HCT116 (cell line): ENCODE measurements at regions not wholly inside any gene's neighbourhood (a gene's known extent, or its start where the extent isn't known, plus 50 kb on each side); places are given as distances from the start of the nearest gene placed in this dataset.

Experiments used
- ATAC-seq: fragments of 200-7000 bp; cut with Tn5 transposase; 2 replicates; pipeline ENCODE4 v1.9.1; 2020; ENCODE audit warnings: mild to moderate bottlenecking, moderate library complexity
- BruUV-seq: library from RNA; stranded (reverse); fragments of 400-500 nt; replicated peaks from 2 replicates; lab custom pipeline; 2021; lab: Mats Ljungman, UMichigan
- CTCF ChIA-PET: fragments of 300-600 bp; sonication (Branson Sonifier 250); formaldehyde crosslinking; loops from one replicate; lab custom pipeline; 2021; ENCODE audit warnings: antibody characterized with exemption; lab: Charles Lee
- POLR2A ChIA-PET: fragments of 300-600, 350-600 bp; sonication (Branson Sonifier 250); formaldehyde crosslinking; loops from one replicate; lab custom pipeline; 2021; ENCODE audit warnings: antibody characterized with exemption; lab: Charles Lee
- RAD21 ChIA-PET, 2 experiments: fragments of 300-600 bp; sonication (Branson Sonifier 250); formaldehyde crosslinking; loops; one replicate each; lab custom pipeline; 2023; ENCODE audit warnings: low total read pairs in 2 of 2; ENCODE audit not compliant: uncharacterized antibody in 2 of 2, unreplicated experiment in 2 of 2, low non-redundant PET in 1 of 2; lab: Charles Lee
- DNase-seq: peaks from one replicate; pipeline ENCODE4 v3.0.0-alpha.2; 2010; ENCODE audit warnings: low read depth, low spot score
- H2AFZ ChIP-seq: fragments of 200-600 bp; shearing (Covaris generic), sonication (generic); 2 replicates; pipeline ENCODE4 v1.6.1; 2017; ENCODE audit warnings: low read depth, mixed run types, mixed read lengths, antibody characterized with exemption, low read length; ENCODE audit not compliant: poor library complexity, severe bottlenecking
- H3K27ac ChIP-seq: 2 replicates; pipeline ENCODE4 v1.5.1; 2012; ENCODE audit warnings: low read depth, low read length
- H3K27me3 ChIP-seq: fragments of 200-600 bp; sonication (generic); 2 replicates; pipeline ENCODE4 v1.6.1; 2016; ENCODE audit warnings: mixed run types, low read length, mixed read lengths; ENCODE audit not compliant: insufficient read depth
- H3K36me3 ChIP-seq, 2 experiments: fragments of 200-500 bp in 1 of 2; fragments of 200-600 bp in 1 of 2; sonication (Bioruptor generic) in 1 of 2; sonication (generic) in 1 of 2; 2 replicates each; pipeline versions ENCODE4 v1.5.1 to v1.6.1; 2014 to 2016; ENCODE audit warnings: low read length in 2 of 2, inconsistent platforms in 1 of 2, mixed read lengths in 1 of 2, mixed run types in 1 of 2; ENCODE audit not compliant: insufficient read depth in 2 of 2, control insufficient read depth in 1 of 2
- H3K4me1 ChIP-seq, 2 experiments: fragments of 200-600 bp in 1 of 2; sonication (generic) in 1 of 2; 2 replicates each; pipeline versions ENCODE4 v1.5.1 to v1.6.1; 2012 to 2017; ENCODE audit warnings: low read length in 2 of 2, inconsistent platforms in 1 of 2, mild to moderate bottlenecking in 1 of 2, mixed read lengths in 1 of 2, mixed run types in 1 of 2, moderate library complexity in 1 of 2; ENCODE audit not compliant: insufficient read depth in 2 of 2, control insufficient read depth in 1 of 2
- H3K4me2 ChIP-seq: fragments of 200-600 bp; sonication (generic); 2 replicates; pipeline ENCODE4 v1.6.1; 2017; ENCODE audit warnings: mixed run types, low read length, mixed read lengths
- H3K4me3 ChIP-seq, 2 experiments: fragments of 200-600 bp in 1 of 2; sonication (generic) in 1 of 2; replicated peaks in 1 of 2; 2 replicates each; pipeline ENCODE4 v1.5.1; 2011 to 2016; ENCODE audit warnings: low read length in 2 of 2, control low read depth in 1 of 2, low read depth in 1 of 2, mild to moderate bottlenecking in 1 of 2, mixed read lengths in 1 of 2, mixed run types in 1 of 2
- H3K79me2 ChIP-seq: fragments of 200-600 bp; sonication (generic); 2 replicates; pipeline ENCODE4 v1.6.1; 2017; ENCODE audit warnings: mild to moderate bottlenecking, mixed run types, low read length, moderate library complexity, mixed read lengths; ENCODE audit not compliant: insufficient read depth
- H3K9ac ChIP-seq: fragments of 200-600 bp; sonication (generic); 2 replicates; pipeline ENCODE4 v1.6.1; 2016; ENCODE audit warnings: low read length, mixed read lengths
- H3K9me2 ChIP-seq: fragments of 200-600 bp; sonication (generic), shearing (Covaris generic); 2 replicates; pipeline ENCODE4 v1.6.1; 2017; ENCODE audit warnings: mixed run types, mild to moderate bottlenecking, moderate library complexity; ENCODE audit not compliant: insufficient read depth
- H3K9me3 ChIP-seq, 2 experiments: fragments of 200-500 bp in 1 of 2; fragments of 200-600 bp in 1 of 2; sonication (Bioruptor generic) in 1 of 2; sonication (generic) in 1 of 2; 2 replicates each; pipeline ENCODE4 v1.6.1; 2014 to 2017; ENCODE audit warnings: low read length in 2 of 2, mixed read lengths in 2 of 2, inconsistent platforms in 1 of 2, low read depth in 1 of 2, mild to moderate bottlenecking in 1 of 2, mixed run types in 1 of 2, moderate library complexity in 1 of 2; ENCODE audit not compliant: control insufficient read depth in 1 of 2, insufficient read depth in 1 of 2
- H4K20me1 ChIP-seq: fragments of 200-600 bp; sonication (generic), shearing (Covaris generic); 2 replicates; pipeline ENCODE4 v1.6.1; 2017; ENCODE audit warnings: mixed run types, mild to moderate bottlenecking, moderate library complexity; ENCODE audit not compliant: insufficient read depth
- ATF3 ChIP-seq: IDR thresholded peaks from 2 replicates; pipeline ENCODE4 v1.6.1; 2012
- CBX3 ChIP-seq: IDR thresholded peaks from 2 replicates; pipeline ENCODE4 v1.6.1; 2012; ENCODE audit warnings: low read depth
- CEBPB ChIP-seq: IDR thresholded peaks from 2 replicates; pipeline ENCODE4 v1.6.1; 2012; ENCODE audit warnings: low read depth
- CTCF ChIP-seq, 3 experiments: fragments of 200-600 bp in 1 of 3; sonication (generic) in 1 of 3; IDR thresholded peaks in 2 of 3; conservative IDR thresholded peaks in 1 of 3; 2 replicates each; pipeline ENCODE4 v1.5.1; 2012 to 2017; ENCODE audit warnings: low read depth in 2 of 3, low read length in 2 of 3, antibody characterized with exemption in 1 of 3, borderline replicate concordance in 1 of 3, control low read depth in 1 of 3, mild to moderate bottlenecking in 1 of 3, mixed read lengths in 1 of 3, mixed run types in 1 of 3, moderate library complexity in 1 of 3; ENCODE audit not compliant: insufficient read depth in 1 of 3
- ELF1 ChIP-seq: IDR thresholded peaks from 2 replicates; pipeline ENCODE4 v1.6.1; 2012; ENCODE audit warnings: low read depth, borderline replicate concordance
- EZH2 ChIP-seq: fragments of 200-600 bp; sonication (generic); IDR thresholded peaks from 2 replicates; pipeline ENCODE4 v1.6.1; 2017; ENCODE audit warnings: antibody characterized with exemption, mixed run types
- EZH2phosphoT487 ChIP-seq: fragments of 200-600 bp; IDR thresholded peaks from 2 replicates; pipeline ENCODE4 v1.6.1; 2018; ENCODE audit warnings: antibody characterized with exemption, borderline replicate concordance
- FOSL1 ChIP-seq: IDR thresholded peaks from 2 replicates; pipeline ENCODE4 v1.6.1; 2012; ENCODE audit warnings: low read depth
- JUND ChIP-seq: IDR thresholded peaks from 2 replicates; pipeline ENCODE4 v1.6.1; 2012
- MAX ChIP-seq: IDR thresholded peaks from 2 replicates; pipeline ENCODE4 v1.6.1; 2012
- POLR2A ChIP-seq: IDR thresholded peaks from 2 replicates; pipeline ENCODE4 v1.7.0; 2011; ENCODE audit warnings: borderline replicate concordance; ENCODE audit not compliant: insufficient read depth, insufficient read length; ENCODE audit errors: extremely low read depth
- RAD21 ChIP-seq: IDR thresholded peaks from 2 replicates; pipeline ENCODE4 v1.6.1; 2012; ENCODE audit warnings: low read depth, mild to moderate bottlenecking
- REST ChIP-seq: IDR thresholded peaks from 2 replicates; pipeline ENCODE4 v1.6.1; 2012; ENCODE audit warnings: low read depth
- SP1 ChIP-seq: IDR thresholded peaks from 2 replicates; pipeline ENCODE4 v1.6.1; 2012; ENCODE audit warnings: low read depth
- SRF ChIP-seq: IDR thresholded peaks from 2 replicates; pipeline ENCODE4 v1.6.1; 2012; ENCODE audit warnings: low read depth
- YY1 ChIP-seq: IDR thresholded peaks from 2 replicates; pipeline ENCODE4 v1.6.1; 2011; ENCODE audit warnings: low read length, low read depth, moderate library complexity, mild to moderate bottlenecking; ENCODE audit not compliant: insufficient replicate concordance; ENCODE audit errors: extremely low read depth
- ZBTB33 ChIP-seq: IDR thresholded peaks from 2 replicates; pipeline ENCODE4 v1.6.1; 2011; ENCODE audit warnings: mild to moderate bottlenecking, low read length, moderate library complexity; ENCODE audit not compliant: insufficient replicate concordance; ENCODE audit errors: extremely low read depth
- ZFX ChIP-seq: fragments of 450-650 bp; IDR thresholded peaks from 2 replicates; pipeline ENCODE4 v1.6.1; 2017
- ZNF274 ChIP-seq: fragments of 200-500 bp; sonication (Bioruptor generic); IDR thresholded peaks from 2 replicates; pipeline ENCODE4 v1.6.1; 2014; ENCODE audit warnings: mild to moderate bottlenecking, low read depth, low read length, inconsistent platforms
- intact Hi-C: fragments of 100-400 bp; cut with micrococcal nuclease; formaldehyde crosslinking; loops from 2 replicates; pipeline ENCODE4 v1.10.0; 2022

GRCh38 chr16:77588389-77588788 is 133.9 kb upstream of the NUDT7 start:
- no peaks in the 10 kb centered on the region for H3K9me2 ChIP-seq
- no peaks in the 10 kb centered on the region for H3K36me3 ChIP-seq
- intact Hi-C loops = no loop called here
- ChIA-PET RAD21 (no interaction called here), CTCF (no interaction called here), POLR2A (no interaction called here)
- no peak overlapping the region for H3K4me3 ChIP-seq
- no peak for DNase-seq
- no peak for TF ChIP-seq CTCF (IDR thresholded peaks at IDR 0.05 in 2 of 3, conservative IDR thresholded peaks at IDR 0.05 in 1 of 3; ENCODE audit: borderline replicate concordance in 1 of 3, insufficient read depth in 1 of 3, low read depth in 2 of 3, low read length in 2 of 3)
- TF ChIP-seq MAX = no peak
- TF ChIP-seq CEBPB = no peak
- TF ChIP-seq SRF = no peak
- TF ChIP-seq ATF3 = no peak
- no peak for TF ChIP-seq CBX3
- TF ChIP-seq EZH2phosphoT487 = no peak
- no peak for TF ChIP-seq FOSL1
- TF ChIP-seq POLR2A = no peak
- TF ChIP-seq SP1 = no peak
- no peak for TF ChIP-seq ELF1
- no peak for TF ChIP-seq ZBTB33
- TF ChIP-seq ZFX = no peak
- TF ChIP-seq JUND = no peak
- no peak for TF ChIP-seq REST
- no peak for TF ChIP-seq YY1
- TF ChIP-seq EZH2 = no peak
- TF ChIP-seq ZNF274 = no peak
- no peak for TF ChIP-seq RAD21
- H3K9me3 ChIP-seq = no peaks in the 10 kb centered on the region
- no peak overlapping the region for H3K9ac ChIP-seq
- peaks cover 5% of the 10 kb centered on the region; the same call in 1 of the 2 replicates for H3K27me3 ChIP-seq
- H3K27ac ChIP-seq = no peak overlapping the region
- BruUV-seq = no TSS peak
- no peaks in the 10 kb centered on the region for H4K20me1 ChIP-seq
- H3K4me2 ChIP-seq = no peak overlapping the region
- no peaks in the 10 kb centered on the region for H3K79me2 ChIP-seq
- no peak overlapping the region for H2AFZ ChIP-seq
- peaks cover 9 to 18% of the 10 kb centered on the region in 2 experiments for H3K4me1 ChIP-seq
- no peak for ATAC-seq
